Caco-2 (cell line): ENCODE measurements at regions not wholly inside any gene's neighbourhood (a gene's known extent, or its start where the extent isn't known, plus 50 kb on each side); places are given as distances from the start of the nearest gene placed in this dataset.
"Not testable (repeated sequence)": the region's sequence is repeated elsewhere in the genome, so short reads cannot be mapped to it uniquely, and the experiment has no call there.

Experiments
- BruUV-seq: library from RNA; stranded (reverse); fragments of 400-500 nt; replicated peaks from 2 replicates; lab custom pipeline; 2021; lab: Mats Ljungman, UMichigan
- CTCF ChIA-PET: fragments of 300-600 bp; sonication (Branson Sonifier 250); formaldehyde crosslinking; loops from one replicate; lab custom pipeline; 2022; ENCODE audit warnings: antibody characterized with exemption; lab: Charles Lee
- POLR2A ChIA-PET: fragments of 300-600 bp; sonication (Branson Sonifier 250); formaldehyde crosslinking; loops from one replicate; lab custom pipeline; 2022; ENCODE audit warnings: antibody characterized with exemption; lab: Charles Lee
- DNase-seq, 2 experiments: peaks; one replicate each; pipeline versions ENCODE4 v3.0.0 to v3.0.0-alpha.2; 2020 to 2022
- H3K27me3 ChIP-seq: replicated peaks from 2 replicates; pipeline ENCODE4 v1.6.0; 2011; ENCODE audit warnings: low read length; ENCODE audit not compliant: control insufficient read depth, insufficient read depth
- H3K36me3 ChIP-seq: 2 replicates; pipeline ENCODE4 v1.5.1; 2011; ENCODE audit warnings: low read length; ENCODE audit not compliant: control insufficient read depth, insufficient read depth
- H3K4me1 ChIP-seq: fragments of 250-450 bp; sonication (Bioruptor Pico); 2 replicates; pipeline ENCODE4 v1.5.1; 2020; ENCODE audit warnings: mild to moderate bottlenecking
- H3K4me3 ChIP-seq: 2 replicates; pipeline ENCODE4 v1.5.1; 2011; ENCODE audit warnings: low read depth, mild to moderate bottlenecking, control low read depth, low read length
- H3K9me3 ChIP-seq: fragments of 250-450 bp; sonication (Bioruptor Pico); 2 replicates; pipeline ENCODE4 v1.5.1; 2020; ENCODE audit warnings: mild to moderate bottlenecking, moderate library complexity
- H3K27ac Mint-ChIP-seq: one replicate; pipeline ENCODE4 v1.8.0; 2022; ENCODE audit warnings: mixed read lengths; ENCODE audit not compliant: unreplicated experiment
- H3K27me3 Mint-ChIP-seq: one replicate; pipeline ENCODE4 v1.8.0; 2022; ENCODE audit warnings: mixed read lengths; ENCODE audit not compliant: insufficient read depth, unreplicated experiment
- H3K36me3 Mint-ChIP-seq: one replicate; pipeline ENCODE4 v1.8.0; 2022; ENCODE audit warnings: mild to moderate bottlenecking, mixed read lengths; ENCODE audit not compliant: insufficient read depth, unreplicated experiment
- H3K4me1 Mint-ChIP-seq: one replicate; pipeline ENCODE4 v1.8.0; 2022; ENCODE audit warnings: low read depth, mixed read lengths; ENCODE audit not compliant: unreplicated experiment
- H3K4me3 Mint-ChIP-seq: one replicate; pipeline ENCODE4 v1.8.0; 2022; ENCODE audit warnings: mild to moderate bottlenecking, moderate library complexity, mixed read lengths; ENCODE audit not compliant: unreplicated experiment
- H3K9me3 Mint-ChIP-seq: one replicate; pipeline ENCODE4 v1.8.0; 2022; ENCODE audit warnings: mixed read lengths; ENCODE audit not compliant: unreplicated experiment
- CTCF ChIP-seq, 2 experiments: fragments of 200-600 bp in 1 of 2; IDR thresholded peaks; 1 replicate in 1 of 2; 2 replicates in 1 of 2; pipeline versions ENCODE4 v1.5.1 to v1.8.0; 2011 to 2022; ENCODE audit warnings: antibody characterized with exemption in 1 of 2, control low read depth in 1 of 2, inconsistent platforms in 1 of 2, low read depth in 1 of 2, low read length in 1 of 2, mild to moderate bottlenecking in 1 of 2, moderate library complexity in 1 of 2; ENCODE audit not compliant: insufficient read depth in 1 of 2, severe bottlenecking in 1 of 2, unreplicated experiment in 1 of 2
- intact Hi-C: fragments of 100-400 bp; cut with micrococcal nuclease; formaldehyde crosslinking; loops from one replicate; pipeline ENCODE4 v1.10.0; 2022; ENCODE audit not compliant: unreplicated experiment

DNA sequence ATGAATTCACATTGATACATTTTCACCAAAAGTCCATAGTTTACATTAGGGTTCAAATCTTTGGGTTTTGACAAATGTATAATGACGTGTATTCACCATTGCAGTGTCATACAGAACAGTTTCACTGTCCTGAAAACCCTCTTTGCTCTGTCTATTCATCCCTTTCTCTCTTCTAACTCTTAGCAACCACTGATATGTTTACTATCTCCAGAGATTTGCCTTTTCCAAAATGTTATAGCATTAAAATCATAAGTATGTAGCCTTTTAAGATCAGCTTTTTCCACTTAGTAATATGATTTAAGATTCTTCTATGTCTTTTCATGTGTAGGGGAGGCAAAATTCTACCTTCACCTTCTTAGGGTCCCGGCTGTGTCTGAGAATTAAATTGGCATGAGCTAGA, 203.8 kb downstream of the TPRG1 start:
- Mint-ChIP-seq H3K36me3 (no peaks in the 10 kb centered on the region), H3K4me3 (no peak overlapping the region), H3K4me1 (no peaks in the 10 kb centered on the region), H3K9me3 (peaks cover 23% of the 10 kb centered on the region), H3K27me3 (no peaks in the 10 kb centered on the region), H3K27ac (no peak overlapping the region)
- ChIA-PET POLR2A (no interaction called here), CTCF (no interaction called here)
- Histone ChIP-seq H3K9me3 (no peaks in the 10 kb centered on the region), H3K27me3 (no peaks in the 10 kb centered on the region), H3K4me1 (no peaks in the 10 kb centered on the region), H3K36me3 (no peaks in the 10 kb centered on the region), H3K4me3 (no peak overlapping the region)
- no peak for DNase-seq
- intact Hi-C loops = no loop called here
- TF ChIP-seq CTCF (IDR thresholded peaks at IDR 0.05; ENCODE audit: insufficient read depth in 1 of 2, low read depth in 1 of 2, low read length in 1 of 2, severe bottlenecking in 1 of 2, unreplicated experiment in 1 of 2) = no peak
- no TSS peak for BruUV-seq

DNA sequence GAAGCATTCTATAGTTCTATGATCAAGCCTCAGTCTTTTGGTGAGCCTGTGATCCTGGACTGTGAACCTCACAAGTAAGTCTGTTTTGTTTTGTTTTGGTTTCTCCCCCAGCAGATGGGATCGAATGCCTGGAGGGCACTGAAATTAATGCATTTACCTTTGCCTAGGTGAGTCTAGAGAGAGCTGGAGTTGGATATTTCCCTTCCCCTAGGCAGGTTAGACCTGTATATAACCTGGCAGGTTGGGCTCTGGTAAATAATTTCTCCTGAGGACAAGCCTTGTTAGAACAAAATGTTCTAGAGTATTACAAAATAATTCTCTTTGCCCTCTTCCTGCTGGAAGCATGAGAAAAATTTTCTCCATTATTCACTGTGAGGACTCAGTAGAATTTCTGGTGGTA, 211.9 kb downstream of the TPRG1 start:
- POLR2A ChIA-PET = no interaction called here
- no peaks in the 10 kb centered on the region for H3K36me3 ChIP-seq
- no peaks in the 10 kb centered on the region for H3K4me1 Mint-ChIP-seq
- no peaks in the 10 kb centered on the region for H3K27me3 ChIP-seq
- H3K9me3 Mint-ChIP-seq = peaks cover 20% of the 10 kb centered on the region
- no peaks in the 10 kb centered on the region for H3K4me1 ChIP-seq
- no peak overlapping the region for H3K4me3 ChIP-seq
- H3K4me3 Mint-ChIP-seq = no peak overlapping the region
- H3K27me3 Mint-ChIP-seq = no peaks in the 10 kb centered on the region
- BruUV-seq = no TSS peak
- CTCF ChIA-PET = no interaction called here
- intact Hi-C loops = no loop called here
- H3K27ac Mint-ChIP-seq = no peak overlapping the region
- no peak for DNase-seq
- no peaks in the 10 kb centered on the region for H3K36me3 Mint-ChIP-seq
- TF ChIP-seq CTCF (IDR thresholded peaks at IDR 0.05; ENCODE audit: insufficient read depth in 1 of 2, low read depth in 1 of 2, low read length in 1 of 2, severe bottlenecking in 1 of 2, unreplicated experiment in 1 of 2) = no peak
- H3K9me3 ChIP-seq = no peaks in the 10 kb centered on the region

- H3K4me1 Mint-ChIP-seq, H3K36me3 ChIP-seq, H3K9me3 ChIP-seq, intact Hi-C loops, H3K27ac Mint-ChIP-seq, H3K9me3 Mint-ChIP-seq, H3K4me3 Mint-ChIP-seq, H3K4me1 ChIP-seq, CTCF ChIA-PET, DNase-seq, H3K36me3 Mint-ChIP-seq, H3K4me3 ChIP-seq, POLR2A ChIA-PET, H3K27me3 Mint-ChIP-seq, BruUV-seq, H3K27me3 ChIP-seq: not testable (repeated sequence)
Measured at GRCh38 chr3:189385880-189386279, 214.1 kb downstream of the TPRG1 start.

DNA sequence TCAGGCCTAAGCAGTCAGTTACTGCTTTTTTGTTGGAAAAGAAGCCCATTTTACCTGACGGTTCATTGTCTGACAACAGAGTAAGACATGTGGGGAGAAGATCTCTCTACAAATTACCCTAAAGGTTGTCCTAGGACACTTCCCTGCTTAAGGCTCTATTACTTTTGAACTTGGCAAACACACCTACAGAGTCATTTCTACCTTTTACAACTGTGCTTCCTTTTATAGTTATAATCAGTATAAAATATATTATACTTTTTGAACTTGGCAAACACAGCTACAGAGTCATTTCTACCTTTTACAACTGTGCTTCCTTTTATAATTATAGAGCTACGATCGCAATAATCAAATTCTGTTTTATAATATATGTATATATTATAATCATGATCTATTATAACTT, 215.0 kb downstream of the TPRG1 start:
- DNase-seq = no peak
- H3K36me3 Mint-ChIP-seq = no peaks in the 10 kb centered on the region
- Histone ChIP-seq H3K4me1 (no peaks in the 10 kb centered on the region), H3K27me3 (no peaks in the 10 kb centered on the region), H3K9me3 (no peaks in the 10 kb centered on the region), H3K4me3 (no peak overlapping the region), H3K36me3 (no peaks in the 10 kb centered on the region)
- no peaks in the 10 kb centered on the region for H3K4me1 Mint-ChIP-seq
- CTCF ChIA-PET = no interaction called here
- H3K4me3 Mint-ChIP-seq = no peak overlapping the region
- intact Hi-C loops = no loop called here
- no peak for TF ChIP-seq CTCF (IDR thresholded peaks at IDR 0.05; ENCODE audit: insufficient read depth in 1 of 2, low read depth in 1 of 2, low read length in 1 of 2, severe bottlenecking in 1 of 2, unreplicated experiment in 1 of 2)
- peaks cover 10% of the 10 kb centered on the region for H3K9me3 Mint-ChIP-seq
- POLR2A ChIA-PET = no interaction called here
- no peak overlapping the region for H3K27ac Mint-ChIP-seq
- BruUV-seq = no TSS peak
- no peaks in the 10 kb centered on the region for H3K27me3 Mint-ChIP-seq
